ENCODE measurements at regions not wholly inside any gene's neighbourhood (a gene's known extent, or its start where the extent isn't known, plus 50 kb on each side); places are given as distances from the start of the nearest gene placed in this dataset.

DNA sequence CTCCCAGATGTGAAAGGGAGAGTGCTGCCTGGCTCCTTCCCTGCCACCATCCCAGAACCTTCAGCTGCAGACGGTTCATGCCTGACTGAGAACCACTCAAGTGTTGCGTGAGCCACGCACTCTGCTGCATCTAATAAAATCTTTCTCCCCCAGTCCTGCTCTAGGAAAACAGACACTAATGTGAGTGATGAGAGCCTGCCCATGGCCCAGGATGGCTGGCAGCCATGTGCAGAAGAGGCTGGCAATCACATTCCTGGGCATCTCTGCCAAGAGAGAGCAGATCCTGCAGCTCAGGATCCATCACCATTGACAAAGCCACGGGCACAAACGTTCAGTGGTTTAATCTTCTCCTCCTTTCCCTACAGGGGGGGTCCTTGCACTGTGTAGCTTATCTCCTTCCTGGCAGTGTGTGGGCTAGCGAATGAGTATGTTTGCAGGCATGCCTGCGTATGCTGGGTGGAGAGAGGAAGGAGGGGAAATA lies 477.5 kb downstream of the SLC4A3 start:
- peak; percentile 52 for DNase-seq (ENCODE audit: low read depth)
- no peak overlapping the region for H3K4me3 ChIP-seq (ENCODE audit: low read depth, low read length)
- TF ChIP-seq, protein P1, sequence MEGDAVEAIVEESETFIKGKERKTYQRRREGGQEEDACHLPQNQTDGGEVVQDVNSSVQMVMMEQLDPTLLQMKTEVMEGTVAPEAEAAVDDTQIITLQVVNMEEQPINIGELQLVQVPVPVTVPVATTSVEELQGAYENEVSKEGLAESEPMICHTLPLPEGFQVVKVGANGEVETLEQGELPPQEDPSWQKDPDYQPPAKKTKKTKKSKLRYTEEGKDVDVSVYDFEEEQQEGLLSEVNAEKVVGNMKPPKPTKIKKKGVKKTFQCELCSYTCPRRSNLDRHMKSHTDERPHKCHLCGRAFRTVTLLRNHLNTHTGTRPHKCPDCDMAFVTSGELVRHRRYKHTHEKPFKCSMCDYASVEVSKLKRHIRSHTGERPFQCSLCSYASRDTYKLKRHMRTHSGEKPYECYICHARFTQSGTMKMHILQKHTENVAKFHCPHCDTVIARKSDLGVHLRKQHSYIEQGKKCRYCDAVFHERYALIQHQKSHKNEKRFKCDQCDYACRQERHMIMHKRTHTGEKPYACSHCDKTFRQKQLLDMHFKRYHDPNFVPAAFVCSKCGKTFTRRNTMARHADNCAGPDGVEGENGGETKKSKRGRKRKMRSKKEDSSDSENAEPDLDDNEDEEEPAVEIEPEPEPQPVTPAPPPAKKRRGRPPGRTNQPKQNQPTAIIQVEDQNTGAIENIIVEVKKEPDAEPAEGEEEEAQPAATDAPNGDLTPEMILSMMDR (IDR thresholded peaks at IDR 0.05; ENCODE audit: insufficient read depth, low read depth, low read length), result peak; percentile 46

DNA sequence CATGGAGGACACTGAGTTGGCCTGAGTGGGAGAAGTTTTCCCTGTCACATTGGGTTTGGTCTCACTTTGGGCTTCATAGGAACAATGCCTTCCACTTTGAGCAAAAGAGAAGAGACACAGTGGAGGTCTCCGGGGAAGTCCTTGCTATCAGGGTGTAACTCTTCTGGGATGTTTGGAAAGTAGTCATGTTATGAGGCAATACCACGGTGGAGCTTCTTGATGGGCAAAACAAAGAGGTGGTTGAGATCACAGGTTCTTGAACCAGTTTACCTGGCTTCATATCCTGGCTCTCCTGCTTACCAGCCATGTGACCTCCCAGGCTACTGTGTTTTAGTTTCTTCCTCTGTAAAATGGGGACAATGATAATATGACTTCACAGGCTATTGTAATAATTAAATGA lies 478.6 kb downstream of the SLC4A3 start:
- H3K4me3 ChIP-seq (ENCODE audit: low read depth, low read length), result no peak overlapping the region
- TF ChIP-seq, protein P1 (IDR thresholded peaks at IDR 0.05; ENCODE audit: insufficient read depth, low read depth, low read length), result no peak
- DNase-seq (ENCODE audit: low read depth), result no peak

DNA sequence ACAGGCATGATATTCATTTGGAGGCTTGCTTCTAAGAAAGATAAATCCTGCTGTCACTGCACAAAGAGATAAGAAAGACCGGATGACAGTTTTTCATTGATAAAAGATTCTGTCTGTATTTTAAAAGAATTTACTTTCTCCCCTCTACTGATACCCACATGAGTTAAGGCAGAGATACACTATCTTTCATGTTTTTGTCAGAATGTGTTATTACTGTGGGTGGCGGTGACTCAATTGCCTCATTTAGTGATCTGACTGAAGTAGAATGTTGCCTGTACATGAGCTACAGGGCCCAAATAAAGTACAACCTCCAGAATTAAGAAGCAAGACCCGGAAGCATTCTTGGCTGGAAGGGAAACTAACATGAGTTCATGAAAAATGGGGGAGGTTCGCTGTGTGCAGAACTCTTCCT lies 480.0 kb downstream of the SLC4A3 start:
- no peak for DNase-seq (ENCODE audit: low read depth)
- no peak overlapping the region for H3K4me3 ChIP-seq (ENCODE audit: low read depth, low read length)
- TF ChIP-seq, protein P1 (IDR thresholded peaks at IDR 0.05; ENCODE audit: insufficient read depth, low read depth, low read length), result no peak

DNA sequence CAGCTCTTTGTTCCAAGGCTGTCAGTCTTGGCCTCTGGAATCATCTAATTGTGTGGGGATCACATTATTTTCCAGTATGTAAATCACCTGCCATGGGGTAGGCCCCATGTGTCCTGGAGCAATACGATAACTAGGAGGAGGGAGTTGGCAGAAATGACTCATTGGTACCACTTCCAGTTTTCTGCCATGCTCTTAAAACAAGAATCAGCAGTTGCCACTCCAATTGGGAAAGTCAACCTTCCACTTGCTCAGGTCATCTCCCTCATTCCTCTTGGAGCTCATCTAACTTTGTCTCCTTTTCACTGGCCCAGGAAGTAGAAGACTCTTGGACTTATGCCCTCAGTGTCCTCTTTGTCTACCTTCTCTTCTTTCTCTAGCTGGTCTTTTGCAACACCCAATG lies 487.0 kb downstream of the SLC4A3 start:
- DNase-seq (ENCODE audit: low read depth), result no peak
- TF ChIP-seq, protein P1 (IDR thresholded peaks at IDR 0.05; ENCODE audit: insufficient read depth, low read depth, low read length), result no peak

DNA sequence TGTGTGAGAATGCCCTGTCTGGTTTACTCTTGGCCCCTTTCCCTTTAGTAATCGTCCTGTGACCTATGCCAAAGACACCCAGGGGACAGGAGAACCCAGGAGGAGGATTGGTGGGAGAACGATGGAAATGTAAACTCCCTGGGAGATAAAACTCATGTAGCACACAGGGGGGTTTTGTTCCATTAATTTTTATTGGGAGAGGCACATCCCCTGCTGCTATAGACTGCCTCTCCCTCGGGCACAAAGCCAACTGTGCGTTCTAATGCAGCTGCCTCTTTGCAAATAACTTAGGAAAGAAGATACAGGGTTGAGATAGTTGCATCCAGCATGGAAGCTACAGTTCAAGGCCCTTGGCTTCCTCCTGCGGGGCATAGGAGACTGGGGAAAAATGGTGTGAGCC lies 489.6 kb downstream of the SLC4A3 start:
- no peak overlapping the region for H3K4me3 ChIP-seq (ENCODE audit: low read depth, low read length)
- TF ChIP-seq, protein P1 (IDR thresholded peaks at IDR 0.05; ENCODE audit: insufficient read depth, low read depth, low read length), result no peak
- no peak for DNase-seq (ENCODE audit: low read depth)

More for the DNA sequence above, 487.0 kb downstream of the SLC4A3 start:
- H3K4me3 ChIP-seq (ENCODE audit: low read depth, low read length), result no peak overlapping the region

DNA sequence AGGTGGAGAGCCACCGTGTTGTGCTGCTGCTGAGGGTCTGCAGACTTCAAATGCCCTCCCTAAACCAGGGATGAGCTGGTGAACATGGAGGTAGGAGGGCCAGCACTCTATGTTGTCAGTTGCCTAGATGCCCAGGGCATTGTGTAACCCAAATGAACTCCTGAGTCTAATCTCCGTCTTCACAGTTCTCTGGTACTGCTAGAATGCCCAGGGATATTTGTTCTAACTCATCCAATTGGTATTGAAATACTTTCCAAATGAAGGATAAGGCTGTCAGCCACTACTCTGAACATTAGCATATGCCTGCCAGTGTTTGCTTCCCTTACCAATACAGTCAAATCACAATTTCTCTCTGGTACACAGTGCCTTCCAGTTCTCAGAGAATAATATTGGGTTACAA lies 492.6 kb downstream of the SLC4A3 start:
- TF ChIP-seq, protein P1 (IDR thresholded peaks at IDR 0.05; ENCODE audit: insufficient read depth, low read depth, low read length), result no peak
- no peak for DNase-seq (ENCODE audit: low read depth)

DNA sequence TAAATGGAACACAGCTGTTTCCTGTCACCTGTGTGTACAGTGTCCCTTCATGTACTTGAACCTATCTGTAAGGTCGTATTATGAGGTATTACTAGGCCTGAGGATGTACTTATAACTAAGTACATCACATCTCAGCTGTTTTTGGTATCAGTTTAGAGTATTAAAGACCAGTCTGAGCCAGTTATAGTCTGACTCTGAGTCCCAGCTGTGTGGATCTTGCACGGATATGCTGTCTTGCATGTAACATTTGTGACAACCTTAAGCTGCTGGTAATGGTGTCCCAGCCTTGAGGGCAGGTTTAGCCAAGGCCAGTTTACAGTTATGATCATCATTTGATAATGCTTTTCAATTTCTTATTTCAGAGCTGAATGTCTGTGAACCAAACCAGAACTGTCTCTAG lies 496.3 kb downstream of the SLC4A3 start:
- TF ChIP-seq, protein P1 (IDR thresholded peaks at IDR 0.05; ENCODE audit: insufficient read depth, low read depth, low read length), result no peak
- no peak overlapping the region for H3K4me3 ChIP-seq (ENCODE audit: low read depth, low read length)
- no peak for DNase-seq (ENCODE audit: low read depth)

More for the DNA sequence above, 492.6 kb downstream of the SLC4A3 start:
- no peak overlapping the region for H3K4me3 ChIP-seq (ENCODE audit: low read depth, low read length)
